Gastrocnemius medialis (tissue), 4 donors: ENCODE measurements at regions not wholly inside any gene's neighbourhood (a gene's known extent, or its start where the extent isn't known, plus 50 kb on each side); places are given as distances from the start of the nearest gene placed in this dataset.

ENCODE experiments used
- POLR2A ChIP-seq, 2 donors: fragments of 450-650 bp; IDR thresholded peaks; one replicate each; pipeline ENCODE4 v1.6.1; 2017; ENCODE audit warnings: antibody characterized with exemption in 2 of 2, mild to moderate bottlenecking in 2 of 2, moderate library complexity in 2 of 2
- TF ChIP-seq, protein P1 (sequence below), 5 experiments: fragments of 450-650 bp in 3 of 5; fragments of 200-600 bp in 2 of 5; sonication (generic) in 2 of 5; IDR thresholded peaks in 4 of 5; conservative IDR thresholded peaks in 1 of 5; 1 replicate in 4 of 5; 2 replicates in 1 of 5; pipeline ENCODE4 v1.5.1; 2016 to 2019; ENCODE audit warnings: antibody characterized with exemption in 5 of 5, mild to moderate bottlenecking in 3 of 5, moderate library complexity in 3 of 5

DNA sequence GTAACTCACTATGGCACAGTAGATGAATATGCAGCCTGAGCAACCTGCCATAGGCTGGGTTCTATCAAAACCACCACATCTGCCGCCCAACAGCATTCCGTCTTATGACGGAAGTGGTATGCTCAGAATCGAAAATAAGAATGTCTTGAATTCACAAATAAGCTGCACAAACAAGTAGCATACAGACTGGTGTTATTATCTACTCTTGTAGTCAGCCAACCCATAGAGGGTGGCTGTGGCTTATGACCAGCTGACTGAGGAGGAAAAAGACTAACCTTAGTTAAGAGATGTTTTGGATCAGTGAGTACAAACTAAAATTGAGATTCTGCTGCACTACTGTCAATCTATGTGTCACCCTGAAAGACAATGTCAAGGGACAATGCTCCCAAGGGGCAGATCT lies 1255.1 kb upstream of the EYS start:
- TF ChIP-seq, protein P1, sequence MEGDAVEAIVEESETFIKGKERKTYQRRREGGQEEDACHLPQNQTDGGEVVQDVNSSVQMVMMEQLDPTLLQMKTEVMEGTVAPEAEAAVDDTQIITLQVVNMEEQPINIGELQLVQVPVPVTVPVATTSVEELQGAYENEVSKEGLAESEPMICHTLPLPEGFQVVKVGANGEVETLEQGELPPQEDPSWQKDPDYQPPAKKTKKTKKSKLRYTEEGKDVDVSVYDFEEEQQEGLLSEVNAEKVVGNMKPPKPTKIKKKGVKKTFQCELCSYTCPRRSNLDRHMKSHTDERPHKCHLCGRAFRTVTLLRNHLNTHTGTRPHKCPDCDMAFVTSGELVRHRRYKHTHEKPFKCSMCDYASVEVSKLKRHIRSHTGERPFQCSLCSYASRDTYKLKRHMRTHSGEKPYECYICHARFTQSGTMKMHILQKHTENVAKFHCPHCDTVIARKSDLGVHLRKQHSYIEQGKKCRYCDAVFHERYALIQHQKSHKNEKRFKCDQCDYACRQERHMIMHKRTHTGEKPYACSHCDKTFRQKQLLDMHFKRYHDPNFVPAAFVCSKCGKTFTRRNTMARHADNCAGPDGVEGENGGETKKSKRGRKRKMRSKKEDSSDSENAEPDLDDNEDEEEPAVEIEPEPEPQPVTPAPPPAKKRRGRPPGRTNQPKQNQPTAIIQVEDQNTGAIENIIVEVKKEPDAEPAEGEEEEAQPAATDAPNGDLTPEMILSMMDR (IDR thresholded peaks at IDR 0.05 in 4 of 5, conservative IDR thresholded peaks at IDR 0.05 in 1 of 5) = no peak
- TF ChIP-seq POLR2A (IDR thresholded peaks at IDR 0.05) = no peak
